ENCODE measurements at regions not wholly inside any gene's neighbourhood (a gene's known extent, or its start where the extent isn't known, plus 50 kb on each side); places are given as distances from the start of the nearest gene placed in this dataset.

DNA sequence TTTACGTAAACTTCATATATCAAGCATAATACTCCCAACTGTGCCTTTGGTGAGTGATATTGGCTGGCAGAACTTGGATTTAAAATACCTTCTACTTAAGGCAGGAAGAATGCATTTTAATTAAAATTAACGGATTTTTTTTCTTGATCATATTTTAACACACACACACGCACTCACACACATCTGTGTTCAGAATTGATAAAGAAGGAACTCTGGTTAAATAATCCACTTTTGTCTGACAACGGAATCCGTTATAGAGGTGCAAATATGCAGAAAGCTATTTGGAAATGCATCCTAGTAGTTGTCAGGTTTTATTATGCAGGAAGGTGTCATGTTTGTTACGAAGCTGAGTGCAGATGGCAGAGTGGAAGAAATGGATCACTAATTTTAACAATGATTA lies 105.5 kb upstream of the ZNF536 start:
- no peaks in the 10 kb centered on the region for H3K9me3 ChIP-seq
- no peaks in the 10 kb centered on the region for H3K36me3 ChIP-seq
- H3K27me3 ChIP-seq: no peaks in the 10 kb centered on the region
- H3K4me3 ChIP-seq: no peak overlapping the region
- DNase-seq (no peak), ATAC-seq (ENCODE audit: low FRiP score in 2 of 2) (no peak)
- WGBS, 2 donors: 78 to 82% methylated on average over 6 of the region's 6 CpGs
- no peaks in the 10 kb centered on the region for H3K4me1 ChIP-seq
- no peak overlapping the region for H3K27ac ChIP-seq
- no peak for TF ChIP-seq EP300 (IDR thresholded peaks at IDR 0.05)
- TF ChIP-seq POLR2A (IDR thresholded peaks at IDR 0.05): no peak
- no peak for TF ChIP-seq POLR2AphosphoS5 (IDR thresholded peaks at IDR 0.05)
- TF ChIP-seq, protein P1, sequence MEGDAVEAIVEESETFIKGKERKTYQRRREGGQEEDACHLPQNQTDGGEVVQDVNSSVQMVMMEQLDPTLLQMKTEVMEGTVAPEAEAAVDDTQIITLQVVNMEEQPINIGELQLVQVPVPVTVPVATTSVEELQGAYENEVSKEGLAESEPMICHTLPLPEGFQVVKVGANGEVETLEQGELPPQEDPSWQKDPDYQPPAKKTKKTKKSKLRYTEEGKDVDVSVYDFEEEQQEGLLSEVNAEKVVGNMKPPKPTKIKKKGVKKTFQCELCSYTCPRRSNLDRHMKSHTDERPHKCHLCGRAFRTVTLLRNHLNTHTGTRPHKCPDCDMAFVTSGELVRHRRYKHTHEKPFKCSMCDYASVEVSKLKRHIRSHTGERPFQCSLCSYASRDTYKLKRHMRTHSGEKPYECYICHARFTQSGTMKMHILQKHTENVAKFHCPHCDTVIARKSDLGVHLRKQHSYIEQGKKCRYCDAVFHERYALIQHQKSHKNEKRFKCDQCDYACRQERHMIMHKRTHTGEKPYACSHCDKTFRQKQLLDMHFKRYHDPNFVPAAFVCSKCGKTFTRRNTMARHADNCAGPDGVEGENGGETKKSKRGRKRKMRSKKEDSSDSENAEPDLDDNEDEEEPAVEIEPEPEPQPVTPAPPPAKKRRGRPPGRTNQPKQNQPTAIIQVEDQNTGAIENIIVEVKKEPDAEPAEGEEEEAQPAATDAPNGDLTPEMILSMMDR (IDR thresholded peaks at IDR 0.05): no peak

- TF ChIP-seq POLR2AphosphoS5 (IDR thresholded peaks at IDR 0.05) (no peak), POLR2A (IDR thresholded peaks at IDR 0.05) (no peak), EP300 (IDR thresholded peaks at IDR 0.05) (no peak)
- TF ChIP-seq, protein P1 (IDR thresholded peaks at IDR 0.05): no peak
- Histone ChIP-seq H3K27ac (no peak overlapping the region), H3K4me1 (no peaks in the 10 kb centered on the region), H3K27me3 (no peaks in the 10 kb centered on the region), H3K4me3 (no peak overlapping the region), H3K9me3 (peaks cover 0 to 1% (median 0%) of the 10 kb centered on the region in 4 donors), H3K36me3 (no peaks in the 10 kb centered on the region)
- no peak for ATAC-seq (ENCODE audit: low FRiP score in 2 of 2)
- WGBS, 2 donors: 52 to 62% methylated on average over 3 of the region's 3 CpGs
- DNase-seq: no peak
These were observed 104.9 kb upstream of the ZNF536 start for GRCh38 chr19:30267332-30267731.

- ATAC-seq (ENCODE audit: low FRiP score in 2 of 2) (no peak), DNase-seq (no peak)
- TF ChIP-seq, protein P1 (IDR thresholded peaks at IDR 0.05): no peak
- no peak for TF ChIP-seq POLR2A (IDR thresholded peaks at IDR 0.05)
- TF ChIP-seq EP300 (IDR thresholded peaks at IDR 0.05): no peak
- no peak for TF ChIP-seq POLR2AphosphoS5 (IDR thresholded peaks at IDR 0.05)
- 69% methylated on average over 9 of the region's 9 CpGs for WGBS, 2 donors
- Histone ChIP-seq H3K27me3 (no peaks in the 10 kb centered on the region), H3K4me1 (no peaks in the 10 kb centered on the region), H3K9me3 (peaks cover 7 to 8% (median 8%) of the 10 kb centered on the region in 4 donors), H3K4me3 (no peak overlapping the region), H3K27ac (no peak overlapping the region), H3K36me3 (no peaks in the 10 kb centered on the region)
These were observed 103.6 kb upstream of the ZNF536 start for GRCh38 chr19:30268601-30269000.

DNA sequence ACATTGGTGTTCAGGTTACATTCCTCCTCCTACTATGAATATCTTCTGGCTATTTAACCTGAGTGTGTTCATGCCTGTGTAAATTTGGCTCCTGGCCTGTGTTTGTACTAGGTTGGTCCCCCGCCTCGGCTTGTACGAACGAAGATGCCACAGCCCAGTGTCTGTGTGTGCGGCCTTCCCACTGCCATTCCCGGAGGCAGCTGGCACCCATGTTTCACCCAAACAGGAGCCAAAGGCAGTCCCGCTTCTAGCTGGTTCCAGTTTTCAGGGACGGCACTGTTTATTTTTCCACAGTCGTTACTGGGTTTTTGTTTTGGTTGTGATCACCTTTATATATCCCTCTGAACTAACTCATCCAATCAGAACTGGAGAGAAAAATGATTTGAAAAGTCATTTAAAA lies 102.5 kb upstream of the ZNF536 start:
- Histone ChIP-seq H3K4me1 (no peaks in the 10 kb centered on the region), H3K9me3 (peaks cover 7 to 8% (median 8%) of the 10 kb centered on the region in 4 donors), H3K27ac (no peak overlapping the region), H3K27me3 (no peaks in the 10 kb centered on the region), H3K4me3 (no peak overlapping the region), H3K36me3 (no peaks in the 10 kb centered on the region)
- no peak for ATAC-seq (ENCODE audit: low FRiP score in 2 of 2)
- DNase-seq: peak in 1 of 2 donors; percentile 32
- TF ChIP-seq, protein P1 (IDR thresholded peaks at IDR 0.05): no peak
- TF ChIP-seq EP300 (IDR thresholded peaks at IDR 0.05): no peak
- TF ChIP-seq POLR2A (IDR thresholded peaks at IDR 0.05): no peak
- TF ChIP-seq POLR2AphosphoS5 (IDR thresholded peaks at IDR 0.05): no peak
- 79 to 81% methylated on average over 6 to 9 of the region's 9 CpGs for WGBS, 2 donors

DNA sequence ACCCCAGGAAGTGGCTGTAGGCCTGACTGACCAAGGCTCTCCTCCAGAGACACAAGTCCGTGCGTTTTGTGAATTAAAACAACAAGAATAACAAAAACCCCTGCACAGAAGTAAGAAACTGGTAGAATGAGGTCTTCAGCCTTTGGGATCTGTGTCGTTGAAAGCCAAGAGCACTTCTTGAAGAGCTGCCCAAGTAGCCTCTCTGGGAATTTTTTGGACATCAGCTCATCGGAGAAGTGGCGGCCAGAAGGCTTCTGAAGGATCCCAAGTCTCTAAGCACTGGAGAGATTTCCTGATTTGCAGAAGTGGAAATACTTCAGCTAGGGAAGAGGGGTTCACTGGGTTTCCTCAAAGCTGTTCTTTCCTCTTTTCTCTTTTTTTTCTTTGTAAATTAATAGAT lies 100.4 kb upstream of the ZNF536 start:
- DNase-seq: no peak
- H3K9me3 ChIP-seq: peaks cover 7 to 8% (median 8%) of the 10 kb centered on the region in 4 donors
- H3K36me3 ChIP-seq: no peaks in the 10 kb centered on the region
- H3K27me3 ChIP-seq: no peaks in the 10 kb centered on the region
- no peaks in the 10 kb centered on the region for H3K4me1 ChIP-seq
- H3K4me3 ChIP-seq: no peak overlapping the region
- TF ChIP-seq EP300 (IDR thresholded peaks at IDR 0.05) (no peak), POLR2AphosphoS5 (IDR thresholded peaks at IDR 0.05) (no peak), POLR2A (IDR thresholded peaks at IDR 0.05) (no peak)
- TF ChIP-seq, protein P1 (IDR thresholded peaks at IDR 0.05): no peak
- no peak overlapping the region for H3K27ac ChIP-seq
- WGBS, 2 donors: 63 to 75% methylated on average over 5 of the region's 5 CpGs
- no peak for ATAC-seq (ENCODE audit: low FRiP score in 2 of 2)

Measured in upper lobe of left lung (tissue), 6 donors.